ENCODE measurements at regions not wholly inside any gene's neighbourhood (a gene's known extent, or its start where the extent isn't known, plus 50 kb on each side); places are given as distances from the start of the nearest gene placed in this dataset.

GRCh38 chr1:187871177-187871845 is 1042.6 kb downstream of the PLA2G4A start:
- 43 to 44% methylated on average over 2 of the region's 2 CpGs for WGBS, 2 donors
- Histone ChIP-seq H3K4me3 (ENCODE audit: low read depth in 1 of 2, low read length in 2 of 2) (no peak overlapping the region), H3K4me1 (ENCODE audit: control insufficient read depth in 2 of 2, insufficient read depth in 2 of 2, low read length in 1 of 2) (no peaks in the 10 kb centered on the region), H3K27me3 (ENCODE audit: control insufficient read depth in 1 of 2, insufficient read depth in 2 of 2, low read length in 2 of 2) (no peaks in the 10 kb centered on the region), H3K27ac (ENCODE audit: low read depth in 2 of 2, low read length in 1 of 2) (no peak overlapping the region), H3K9me3 (ENCODE audit: control insufficient read depth in 2 of 2, insufficient read depth in 1 of 2, low read depth in 1 of 2, low read length in 1 of 2) (no peaks in the 10 kb centered on the region), H3K36me3 (ENCODE audit: control insufficient read depth in 2 of 2, insufficient read depth in 2 of 2, low read length in 1 of 2) (no peaks in the 10 kb centered on the region)

GRCh38 chr1:187872550-187872949 is 1043.8 kb downstream of the PLA2G4A start:
- Histone ChIP-seq H3K9me3 (ENCODE audit: control insufficient read depth in 2 of 2, insufficient read depth in 1 of 2, low read depth in 1 of 2, low read length in 1 of 2) (no peaks in the 10 kb centered on the region), H3K4me3 (ENCODE audit: low read depth in 1 of 2, low read length in 2 of 2) (no peak overlapping the region), H3K4me1 (ENCODE audit: control insufficient read depth in 2 of 2, insufficient read depth in 2 of 2, low read length in 1 of 2) (no peaks in the 10 kb centered on the region), H3K27ac (ENCODE audit: low read depth in 2 of 2, low read length in 1 of 2) (no peak overlapping the region), H3K27me3 (ENCODE audit: control insufficient read depth in 1 of 2, insufficient read depth in 2 of 2, low read length in 2 of 2) (no peaks in the 10 kb centered on the region), H3K36me3 (ENCODE audit: control insufficient read depth in 2 of 2, insufficient read depth in 2 of 2, low read length in 1 of 2) (no peaks in the 10 kb centered on the region)
- 86 to 90% methylated on average over 3 of the region's 3 CpGs for WGBS, 2 donors

GRCh38 chr1:187873126-187873525 is 1044.4 kb downstream of the PLA2G4A start:
- no peaks in the 10 kb centered on the region for H3K36me3 ChIP-seq (ENCODE audit: control insufficient read depth in 2 of 2, insufficient read depth in 2 of 2, low read length in 1 of 2)

GRCh38 chr1:187876775-187877174 is 1048.0 kb downstream of the PLA2G4A start:
- Histone ChIP-seq H3K4me3 (ENCODE audit: low read depth in 1 of 2, low read length in 2 of 2) (no peak overlapping the region), H3K4me1 (ENCODE audit: control insufficient read depth in 2 of 2, insufficient read depth in 2 of 2, low read length in 1 of 2) (no peaks in the 10 kb centered on the region), H3K27me3 (ENCODE audit: control insufficient read depth in 1 of 2, insufficient read depth in 2 of 2, low read length in 2 of 2) (no peaks in the 10 kb centered on the region), H3K27ac (ENCODE audit: low read depth in 2 of 2, low read length in 1 of 2) (no peak overlapping the region), H3K9me3 (ENCODE audit: control insufficient read depth in 2 of 2, insufficient read depth in 1 of 2, low read depth in 1 of 2, low read length in 1 of 2) (no peaks in the 10 kb centered on the region), H3K36me3 (ENCODE audit: control insufficient read depth in 2 of 2, insufficient read depth in 2 of 2, low read length in 1 of 2) (no peaks in the 10 kb centered on the region)
- 90% methylated on average over 2 of the region's 2 CpGs for WGBS, 2 donors

More at GRCh38 chr1:187873126-187873525, 1044.4 kb downstream of the PLA2G4A start:
- Histone ChIP-seq H3K4me3 (ENCODE audit: low read depth in 1 of 2, low read length in 2 of 2) (no peak overlapping the region), H3K9me3 (ENCODE audit: control insufficient read depth in 2 of 2, insufficient read depth in 1 of 2, low read depth in 1 of 2, low read length in 1 of 2) (no peaks in the 10 kb centered on the region), H3K27me3 (ENCODE audit: control insufficient read depth in 1 of 2, insufficient read depth in 2 of 2, low read length in 2 of 2) (no peaks in the 10 kb centered on the region), H3K27ac (ENCODE audit: low read depth in 2 of 2, low read length in 1 of 2) (no peak overlapping the region), H3K4me1 (ENCODE audit: control insufficient read depth in 2 of 2, insufficient read depth in 2 of 2, low read length in 1 of 2) (no peaks in the 10 kb centered on the region)
- WGBS, 2 donors, result 68 to 71% methylated on average over 2 of the region's 2 CpGs

- Histone ChIP-seq H3K27ac (ENCODE audit: low read depth in 2 of 2, low read length in 1 of 2) (no peak overlapping the region), H3K9me3 (ENCODE audit: control insufficient read depth in 2 of 2, insufficient read depth in 1 of 2, low read depth in 1 of 2, low read length in 1 of 2) (no peaks in the 10 kb centered on the region), H3K27me3 (ENCODE audit: control insufficient read depth in 1 of 2, insufficient read depth in 2 of 2, low read length in 2 of 2) (no peaks in the 10 kb centered on the region), H3K4me1 (ENCODE audit: control insufficient read depth in 2 of 2, insufficient read depth in 2 of 2, low read length in 1 of 2) (no peaks in the 10 kb centered on the region), H3K4me3 (ENCODE audit: low read depth in 1 of 2, low read length in 2 of 2) (no peak overlapping the region), H3K36me3 (ENCODE audit: control insufficient read depth in 2 of 2, insufficient read depth in 2 of 2, low read length in 1 of 2) (no peaks in the 10 kb centered on the region)
- 68 to 72% methylated on average over 5 of the region's 5 CpGs for WGBS, 2 donors
Measured at GRCh38 chr1:187877220-187877619, 1048.5 kb downstream of the PLA2G4A start.

GRCh38 chr1:187878883-187879282 is 1050.1 kb downstream of the PLA2G4A start:
- Histone ChIP-seq H3K27me3 (ENCODE audit: control insufficient read depth in 1 of 2, insufficient read depth in 2 of 2, low read length in 2 of 2) (no peaks in the 10 kb centered on the region), H3K36me3 (ENCODE audit: control insufficient read depth in 2 of 2, insufficient read depth in 2 of 2, low read length in 1 of 2) (no peaks in the 10 kb centered on the region), H3K9me3 (ENCODE audit: control insufficient read depth in 2 of 2, insufficient read depth in 1 of 2, low read depth in 1 of 2, low read length in 1 of 2) (no peaks in the 10 kb centered on the region), H3K27ac (ENCODE audit: low read depth in 2 of 2, low read length in 1 of 2) (no peak overlapping the region), H3K4me3 (ENCODE audit: low read depth in 1 of 2, low read length in 2 of 2) (no peak overlapping the region), H3K4me1 (ENCODE audit: control insufficient read depth in 2 of 2, insufficient read depth in 2 of 2, low read length in 1 of 2) (no peaks in the 10 kb centered on the region)
- WGBS, 2 donors, result 73 to 75% methylated on average over 8 of the region's 8 CpGs

GRCh38 chr1:187883356-187883755 is 1054.6 kb downstream of the PLA2G4A start:
- 75 to 82% methylated on average over 2 of the region's 2 CpGs for WGBS, 2 donors
- H3K36me3 ChIP-seq (ENCODE audit: control insufficient read depth in 2 of 2, insufficient read depth in 2 of 2, low read length in 1 of 2), result no peaks in the 10 kb centered on the region
- H3K4me1 ChIP-seq (ENCODE audit: control insufficient read depth in 2 of 2, insufficient read depth in 2 of 2, low read length in 1 of 2), result no peaks in the 10 kb centered on the region
- H3K27me3 ChIP-seq (ENCODE audit: control insufficient read depth in 1 of 2, insufficient read depth in 2 of 2, low read length in 2 of 2), result no peaks in the 10 kb centered on the region
- H3K9me3 ChIP-seq (ENCODE audit: control insufficient read depth in 2 of 2, insufficient read depth in 1 of 2, low read depth in 1 of 2, low read length in 1 of 2), result no peaks in the 10 kb centered on the region
- no peak overlapping the region for H3K27ac ChIP-seq (ENCODE audit: low read depth in 2 of 2, low read length in 1 of 2)
- no peak overlapping the region for H3K4me3 ChIP-seq (ENCODE audit: low read depth in 1 of 2, low read length in 2 of 2)

- Histone ChIP-seq H3K4me1 (ENCODE audit: control insufficient read depth in 2 of 2, insufficient read depth in 2 of 2, low read length in 1 of 2) (no peaks in the 10 kb centered on the region), H3K9me3 (ENCODE audit: control insufficient read depth in 2 of 2, insufficient read depth in 1 of 2, low read depth in 1 of 2, low read length in 1 of 2) (no peaks in the 10 kb centered on the region), H3K27me3 (ENCODE audit: control insufficient read depth in 1 of 2, insufficient read depth in 2 of 2, low read length in 2 of 2) (no peaks in the 10 kb centered on the region), H3K4me3 (ENCODE audit: low read depth in 1 of 2, low read length in 2 of 2) (no peak overlapping the region), H3K27ac (ENCODE audit: low read depth in 2 of 2, low read length in 1 of 2) (no peak overlapping the region), H3K36me3 (ENCODE audit: control insufficient read depth in 2 of 2, insufficient read depth in 2 of 2, low read length in 1 of 2) (no peaks in the 10 kb centered on the region)
- WGBS, 2 donors, result 57 to 59% methylated on average over 4 of the region's 4 CpGs
Measured at GRCh38 chr1:187891993-187892682, 1063.4 kb downstream of the PLA2G4A start.

GRCh38 chr1:187892683-187893039 is 1063.9 kb downstream of the PLA2G4A start:
- Histone ChIP-seq H3K27ac (ENCODE audit: low read depth in 2 of 2, low read length in 1 of 2) (no peak overlapping the region), H3K4me1 (ENCODE audit: control insufficient read depth in 2 of 2, insufficient read depth in 2 of 2, low read length in 1 of 2) (no peaks in the 10 kb centered on the region), H3K4me3 (ENCODE audit: low read depth in 1 of 2, low read length in 2 of 2) (no peak overlapping the region), H3K27me3 (ENCODE audit: control insufficient read depth in 1 of 2, insufficient read depth in 2 of 2, low read length in 2 of 2) (no peaks in the 10 kb centered on the region), H3K36me3 (ENCODE audit: control insufficient read depth in 2 of 2, insufficient read depth in 2 of 2, low read length in 1 of 2) (no peaks in the 10 kb centered on the region), H3K9me3 (ENCODE audit: control insufficient read depth in 2 of 2, insufficient read depth in 1 of 2, low read depth in 1 of 2, low read length in 1 of 2) (no peaks in the 10 kb centered on the region)

GRCh38 chr1:187893471-187893870 is 1064.7 kb downstream of the PLA2G4A start:
- no peak overlapping the region for H3K4me3 ChIP-seq (ENCODE audit: low read depth in 1 of 2, low read length in 2 of 2)
- no peaks in the 10 kb centered on the region for H3K36me3 ChIP-seq (ENCODE audit: control insufficient read depth in 2 of 2, insufficient read depth in 2 of 2, low read length in 1 of 2)
- no peaks in the 10 kb centered on the region for H3K4me1 ChIP-seq (ENCODE audit: control insufficient read depth in 2 of 2, insufficient read depth in 2 of 2, low read length in 1 of 2)
- 77% methylated on average over 2 of the region's 2 CpGs for whole genome bisulfite sequencing, 2 donors
- H3K9me3 ChIP-seq (ENCODE audit: control insufficient read depth in 2 of 2, insufficient read depth in 1 of 2, low read depth in 1 of 2, low read length in 1 of 2), result no peaks in the 10 kb centered on the region
- H3K27ac ChIP-seq (ENCODE audit: low read depth in 2 of 2, low read length in 1 of 2), result no peak overlapping the region
- H3K27me3 ChIP-seq (ENCODE audit: control insufficient read depth in 1 of 2, insufficient read depth in 2 of 2, low read length in 2 of 2), result no peaks in the 10 kb centered on the region
